GM23338 (cell line): ENCODE measurements at regions not wholly inside any gene's neighbourhood (a gene's known extent, or its start where the extent isn't known, plus 50 kb on each side); places are given as distances from the start of the nearest gene placed in this dataset.

Experiments
- CTCF ChIP-seq, 2 experiments: fragments of 200-600 bp in 1 of 2; sonication (generic) in 1 of 2; conservative IDR thresholded peaks; 2 replicates each; pipeline versions ENCODE4 v1.5.1 to v1.6.1; 2016 to 2017; ENCODE audit warnings: antibody characterized with exemption in 2 of 2, low read depth in 2 of 2, mild to moderate bottlenecking in 2 of 2, moderate library complexity in 1 of 2
- EZH2 ChIP-seq: fragments of 200-600 bp; sonication (generic); IDR thresholded peaks from one replicate; pipeline ENCODE4 v1.8.0; 2017; ENCODE audit warnings: antibody characterized with exemption, mild to moderate bottlenecking, low read depth; ENCODE audit not compliant: unreplicated experiment
- POLR2AphosphoS5 ChIP-seq: IDR thresholded peaks from 2 replicates; pipeline ENCODE4 v1.6.1; 2016; ENCODE audit warnings: antibody characterized with exemption, low read depth
- REST ChIP-seq: IDR thresholded peaks from one replicate; pipeline ENCODE4 v1.6.1; 2018; ENCODE audit warnings: antibody characterized with exemption; ENCODE audit not compliant: unreplicated experiment

- TF ChIP-seq CTCF (conservative IDR thresholded peaks at IDR 0.05; ENCODE audit: low read depth in 2 of 2) = no peak
- TF ChIP-seq POLR2AphosphoS5 = no peak
- TF ChIP-seq EZH2 = no peak
- no peak for TF ChIP-seq REST
These were observed 53.9 kb upstream of the ARGLU1 start for GRCh38 chr13:106621833-106622232.
